ENCODE measurements at regions not wholly inside any gene's neighbourhood (a gene's known extent, or its start where the extent isn't known, plus 50 kb on each side); places are given as distances from the start of the nearest gene placed in this dataset.

DNA sequence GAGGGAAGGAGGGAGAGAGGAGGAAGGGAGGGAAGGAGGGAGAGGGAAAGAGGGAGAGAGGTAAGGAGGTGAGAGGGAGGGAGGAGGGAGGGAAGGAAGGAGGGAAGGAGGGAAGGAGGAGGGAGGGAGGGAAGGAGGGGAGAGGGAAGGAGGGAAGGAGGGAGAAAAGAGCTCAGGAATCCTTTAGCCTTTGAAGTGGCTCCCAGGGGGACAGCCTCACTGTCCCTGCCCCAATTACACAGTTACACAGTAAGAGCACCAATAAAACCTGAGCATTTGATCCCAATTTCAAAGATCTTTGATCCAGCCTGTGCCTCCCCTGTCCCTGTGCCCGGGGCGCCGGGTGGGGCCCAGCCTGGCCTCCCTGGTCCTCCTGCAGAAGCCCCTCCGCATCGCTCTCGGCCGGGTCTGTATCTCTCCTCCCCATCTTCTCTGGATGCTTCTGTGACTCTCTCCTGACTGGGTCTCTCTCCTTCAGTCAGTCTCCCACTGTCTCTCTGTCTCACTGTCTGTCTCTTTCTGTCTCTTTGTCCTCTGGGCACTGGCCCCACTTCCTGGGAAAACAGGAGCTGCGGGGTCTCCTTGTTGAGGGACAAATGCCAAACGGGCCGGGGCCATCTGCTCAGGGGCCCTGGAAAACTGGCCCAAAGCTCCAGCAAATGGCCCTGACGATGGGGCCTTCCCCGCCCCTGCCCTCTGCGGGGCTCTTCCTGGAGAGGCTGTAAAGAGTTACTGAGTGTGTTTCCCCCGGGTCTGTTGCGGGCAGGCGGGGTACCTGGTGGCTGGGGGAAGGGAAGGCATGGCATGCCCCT is 54.2 kb upstream of the EGFL7 start:
- no peak overlapping the region for H3K27ac ChIP-seq
- H3K4me3 ChIP-seq = no peak overlapping the region
- TF ChIP-seq, protein P1, sequence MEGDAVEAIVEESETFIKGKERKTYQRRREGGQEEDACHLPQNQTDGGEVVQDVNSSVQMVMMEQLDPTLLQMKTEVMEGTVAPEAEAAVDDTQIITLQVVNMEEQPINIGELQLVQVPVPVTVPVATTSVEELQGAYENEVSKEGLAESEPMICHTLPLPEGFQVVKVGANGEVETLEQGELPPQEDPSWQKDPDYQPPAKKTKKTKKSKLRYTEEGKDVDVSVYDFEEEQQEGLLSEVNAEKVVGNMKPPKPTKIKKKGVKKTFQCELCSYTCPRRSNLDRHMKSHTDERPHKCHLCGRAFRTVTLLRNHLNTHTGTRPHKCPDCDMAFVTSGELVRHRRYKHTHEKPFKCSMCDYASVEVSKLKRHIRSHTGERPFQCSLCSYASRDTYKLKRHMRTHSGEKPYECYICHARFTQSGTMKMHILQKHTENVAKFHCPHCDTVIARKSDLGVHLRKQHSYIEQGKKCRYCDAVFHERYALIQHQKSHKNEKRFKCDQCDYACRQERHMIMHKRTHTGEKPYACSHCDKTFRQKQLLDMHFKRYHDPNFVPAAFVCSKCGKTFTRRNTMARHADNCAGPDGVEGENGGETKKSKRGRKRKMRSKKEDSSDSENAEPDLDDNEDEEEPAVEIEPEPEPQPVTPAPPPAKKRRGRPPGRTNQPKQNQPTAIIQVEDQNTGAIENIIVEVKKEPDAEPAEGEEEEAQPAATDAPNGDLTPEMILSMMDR (IDR thresholded peaks at IDR 0.05) = no peak
- TF ChIP-seq POLR2A (IDR thresholded peaks at IDR 0.05) = no peak
- WGBS (ENCODE audit: insufficient coverage, low coverage, low lambda C conversion rate, missing lambda C conversion rate) = 72% methylated on average over 14 of the region's 16 CpGs
- intact Hi-C loops (cut with DNase I) = no loop called here
- DNase-seq (no peak), ATAC-seq (no peak)
- H3K36me3 ChIP-seq = no peaks in the 10 kb centered on the region
- H3K9me3 ChIP-seq = no peaks in the 10 kb centered on the region
- H3K27me3 ChIP-seq = no peaks in the 10 kb centered on the region
- no peaks in the 10 kb centered on the region for H3K4me1 ChIP-seq

- TF ChIP-seq POLR2A (IDR thresholded peaks at IDR 0.05) = no peak
- TF ChIP-seq, protein P1 (IDR thresholded peaks at IDR 0.05) = no peak
- Histone ChIP-seq H3K36me3 (no peaks in the 10 kb centered on the region), H3K4me3 (no peak overlapping the region), H3K4me1 (no peaks in the 10 kb centered on the region), H3K27me3 (no peaks in the 10 kb centered on the region), H3K9me3 (no peaks in the 10 kb centered on the region), H3K27ac (no peak overlapping the region)
- intact Hi-C loops (cut with DNase I) = no loop called here
- ATAC-seq = no peak
- no CpG with 5 or more reads among the region's 17 CpGs for WGBS (ENCODE audit: insufficient coverage, low coverage, low lambda C conversion rate, missing lambda C conversion rate)
- DNase-seq = no peak
Observed at GRCh38 chr9:136607334-136607919, 55.3 kb upstream of the EGFL7 start.

GRCh38 chr9:136606687-136607333 is 55.9 kb upstream of the EGFL7 start:
- TF ChIP-seq POLR2A (IDR thresholded peaks at IDR 0.05) = no peak
- TF ChIP-seq, protein P1 (IDR thresholded peaks at IDR 0.05) = no peak
- intact Hi-C loops (cut with DNase I) = no loop called here
- H3K27me3 ChIP-seq = no peaks in the 10 kb centered on the region
- ATAC-seq (no peak), DNase-seq (no peak)
- H3K4me3 ChIP-seq = no peak overlapping the region
- no peak overlapping the region for H3K27ac ChIP-seq
- 68% methylated on average over 5 of the region's 19 CpGs for WGBS (ENCODE audit: insufficient coverage, low coverage, low lambda C conversion rate, missing lambda C conversion rate)
- H3K9me3 ChIP-seq = no peaks in the 10 kb centered on the region
- no peaks in the 10 kb centered on the region for H3K4me1 ChIP-seq
- no peaks in the 10 kb centered on the region for H3K36me3 ChIP-seq

GRCh38 chr9:136605988-136606660 is 56.6 kb upstream of the EGFL7 start:
- Histone ChIP-seq H3K27me3 (no peaks in the 10 kb centered on the region), H3K9me3 (no peaks in the 10 kb centered on the region), H3K27ac (no peak overlapping the region), H3K36me3 (no peaks in the 10 kb centered on the region), H3K4me3 (no peak overlapping the region), H3K4me1 (no peaks in the 10 kb centered on the region)
- ATAC-seq (peak in 1 of 4 donors; percentile 35), DNase-seq (no peak)
- intact Hi-C loops (cut with DNase I) = no loop called here
- 83% methylated on average over 1 of the region's 17 CpGs for WGBS (ENCODE audit: insufficient coverage, low coverage, low lambda C conversion rate, missing lambda C conversion rate)
- TF ChIP-seq, protein P1 (IDR thresholded peaks at IDR 0.05) = no peak
- TF ChIP-seq POLR2A (IDR thresholded peaks at IDR 0.05) = no peak

Data from right lobe of liver (tissue), 6 donors.